GM23338 (cell line): ENCODE measurements at regions not wholly inside any gene's neighbourhood (a gene's known extent, or its start where the extent isn't known, plus 50 kb on each side); places are given as distances from the start of the nearest gene placed in this dataset.

Experiments used
- EZH2phosphoT487 ChIP-seq: fragments of 200-600 bp; sonication (generic); IDR thresholded peaks from one replicate; pipeline ENCODE4 v1.8.1; 2018; ENCODE audit warnings: antibody characterized with exemption; ENCODE audit not compliant: unreplicated experiment
- TF ChIP-seq, protein P1 (sequence below), 2 experiments: fragments of 200-600 bp in 1 of 2; sonication (generic) in 1 of 2; conservative IDR thresholded peaks; 2 replicates each; pipeline versions ENCODE4 v1.5.1 to v1.6.1; 2016 to 2017; ENCODE audit warnings: antibody characterized with exemption in 2 of 2, low read depth in 2 of 2, mild to moderate bottlenecking in 2 of 2, moderate library complexity in 1 of 2

DNA sequence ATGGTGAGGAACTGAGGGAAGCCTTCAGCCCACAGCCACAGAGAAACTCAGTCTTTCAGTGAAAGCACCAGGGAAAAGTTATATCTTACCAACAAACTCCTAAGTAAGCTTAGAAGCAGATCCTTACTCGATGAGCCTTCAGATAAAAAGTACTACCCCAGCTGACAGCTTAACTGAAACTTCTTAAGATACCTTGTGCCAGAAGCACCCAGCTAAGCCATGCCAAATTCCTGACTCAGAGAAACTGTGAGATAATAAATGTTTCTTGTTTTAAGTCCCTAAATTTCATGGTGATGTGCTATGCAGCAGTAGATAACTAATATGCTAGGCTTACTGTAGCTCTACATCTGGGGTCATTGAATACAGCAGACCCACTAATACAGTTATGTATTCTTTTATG is 2025.0 kb downstream of the LRRC4C start:
- TF ChIP-seq, protein P1, sequence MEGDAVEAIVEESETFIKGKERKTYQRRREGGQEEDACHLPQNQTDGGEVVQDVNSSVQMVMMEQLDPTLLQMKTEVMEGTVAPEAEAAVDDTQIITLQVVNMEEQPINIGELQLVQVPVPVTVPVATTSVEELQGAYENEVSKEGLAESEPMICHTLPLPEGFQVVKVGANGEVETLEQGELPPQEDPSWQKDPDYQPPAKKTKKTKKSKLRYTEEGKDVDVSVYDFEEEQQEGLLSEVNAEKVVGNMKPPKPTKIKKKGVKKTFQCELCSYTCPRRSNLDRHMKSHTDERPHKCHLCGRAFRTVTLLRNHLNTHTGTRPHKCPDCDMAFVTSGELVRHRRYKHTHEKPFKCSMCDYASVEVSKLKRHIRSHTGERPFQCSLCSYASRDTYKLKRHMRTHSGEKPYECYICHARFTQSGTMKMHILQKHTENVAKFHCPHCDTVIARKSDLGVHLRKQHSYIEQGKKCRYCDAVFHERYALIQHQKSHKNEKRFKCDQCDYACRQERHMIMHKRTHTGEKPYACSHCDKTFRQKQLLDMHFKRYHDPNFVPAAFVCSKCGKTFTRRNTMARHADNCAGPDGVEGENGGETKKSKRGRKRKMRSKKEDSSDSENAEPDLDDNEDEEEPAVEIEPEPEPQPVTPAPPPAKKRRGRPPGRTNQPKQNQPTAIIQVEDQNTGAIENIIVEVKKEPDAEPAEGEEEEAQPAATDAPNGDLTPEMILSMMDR (conservative IDR thresholded peaks at IDR 0.05; ENCODE audit: low read depth in 2 of 2) = no peak
- no peak for TF ChIP-seq EZH2phosphoT487
